Activated CD8-positive, alpha-beta T cell treated with anti-CD3 and anti-CD28 coated beads for 36 hours (primary cell): ENCODE measurements at regions not wholly inside any gene's neighbourhood (a gene's known extent, or its start where the extent isn't known, plus 50 kb on each side); places are given as distances from the start of the nearest gene placed in this dataset.

Source experiments
- ATAC-seq: fragments of 200-7000 bp; cut with Tn5 transposase; one replicate; pipeline ENCODE4 v1.10.0; 2021; ENCODE audit warnings: mild to moderate bottlenecking, moderate library complexity
- CTCF ChIA-PET: fragments of 350-600 bp; sonication (Branson Sonifier 250); formaldehyde crosslinking; loops from one replicate; lab custom pipeline; 2021; ENCODE audit warnings: antibody characterized with exemption; lab: Charles Lee
- POLR2A ChIA-PET: fragments of 350-600 bp; sonication (Branson Sonifier 250); formaldehyde crosslinking; loops from one replicate; lab custom pipeline; 2021; ENCODE audit warnings: antibody characterized with exemption; lab: Charles Lee
- DNase-seq: peaks from one replicate; pipeline ENCODE4 v3.0.0-alpha.2; 2020
- H3K27ac Mint-ChIP-seq: one replicate; pipeline ENCODE4 v1.8.0; 2021; ENCODE audit warnings: mild to moderate bottlenecking, mixed read lengths
- H3K27me3 Mint-ChIP-seq: one replicate; pipeline ENCODE4 v1.8.0; 2021; ENCODE audit warnings: mixed read lengths
- H3K36me3 Mint-ChIP-seq: one replicate; pipeline ENCODE4 v1.8.0; 2021; ENCODE audit warnings: low read depth, mixed read lengths
- H3K4me1 Mint-ChIP-seq: one replicate; pipeline ENCODE4 v1.8.0; 2021; ENCODE audit warnings: low read depth, mixed read lengths
- H3K4me3 Mint-ChIP-seq: one replicate; pipeline ENCODE4 v1.8.0; 2021; ENCODE audit warnings: mild to moderate bottlenecking, moderate library complexity, mixed read lengths
- H3K9me3 Mint-ChIP-seq: one replicate; pipeline ENCODE4 v1.8.0; 2021; ENCODE audit warnings: mixed read lengths
- CTCF ChIP-seq: fragments of 200-600 bp; IDR thresholded peaks from one replicate; pipeline ENCODE4 v1.8.0; 2022; ENCODE audit warnings: antibody characterized with exemption, mild to moderate bottlenecking
- intact Hi-C: fragments of 100-400 bp; cut with micrococcal nuclease; formaldehyde crosslinking; loops from one replicate; pipeline ENCODE4 v1.10.0; 2022

GRCh38 chr3:107308716-107309115 is 68.5 kb upstream of the CCDC54 start:
- TF ChIP-seq CTCF, result no peak
- ChIA-PET CTCF (no interaction called here), POLR2A (no interaction called here)
- no peak for ATAC-seq
- H3K27ac Mint-ChIP-seq, result no peak overlapping the region
- intact Hi-C loops, result no loop called here
- no peak for DNase-seq
- H3K36me3 Mint-ChIP-seq, result no peaks in the 10 kb centered on the region
- H3K4me3 Mint-ChIP-seq, result no peak overlapping the region
- peaks cover 3% of the 10 kb centered on the region for H3K27me3 Mint-ChIP-seq
- H3K4me1 Mint-ChIP-seq, result no peaks in the 10 kb centered on the region
- no peaks in the 10 kb centered on the region for H3K9me3 Mint-ChIP-seq

- no peak for TF ChIP-seq CTCF
- no peak overlapping the region for H3K27ac Mint-ChIP-seq
- ATAC-seq (no peak), DNase-seq (no peak)
- ChIA-PET CTCF (no interaction called here), POLR2A (no interaction called here)
- H3K4me3 Mint-ChIP-seq, result no peak overlapping the region
- no peaks in the 10 kb centered on the region for H3K9me3 Mint-ChIP-seq
- intact Hi-C loops, result no loop called here
- peaks cover 3% of the 10 kb centered on the region for H3K27me3 Mint-ChIP-seq
- no peaks in the 10 kb centered on the region for H3K4me1 Mint-ChIP-seq
- no peaks in the 10 kb centered on the region for H3K36me3 Mint-ChIP-seq
Measured at GRCh38 chr3:107309312-107309711, 67.9 kb upstream of the CCDC54 start.

DNA sequence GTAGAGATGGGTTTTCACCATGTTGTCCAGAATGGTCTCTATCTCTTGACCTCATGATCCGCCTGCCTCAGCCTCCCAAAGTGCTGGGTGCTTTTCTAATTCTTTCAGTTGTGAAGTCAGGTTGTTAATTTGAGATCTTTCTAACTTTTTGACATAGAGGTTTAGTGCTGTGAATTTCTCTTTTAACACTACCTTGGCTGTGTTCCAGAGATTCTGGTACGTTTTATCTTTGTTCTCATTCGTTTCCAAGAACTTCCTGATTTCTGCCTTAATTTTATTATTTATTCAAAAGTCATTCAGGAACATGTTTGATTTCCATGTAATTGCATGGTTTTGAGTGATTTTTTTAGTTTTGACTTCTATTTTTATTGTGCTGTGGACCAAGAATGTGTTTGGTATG is 63.5 kb upstream of the CCDC54 start:
- H3K27ac Mint-ChIP-seq, result no peak overlapping the region
- POLR2A ChIA-PET, result no interaction called here
- ATAC-seq (no peak), DNase-seq (no peak)
- intact Hi-C loops, result no loop called here
- H3K9me3 Mint-ChIP-seq, result no peaks in the 10 kb centered on the region
- H3K36me3 Mint-ChIP-seq, result no peaks in the 10 kb centered on the region
- CTCF ChIA-PET, result interaction anchor here (1.4 kb wide), 1 partner anchor 42 kb away, joined by 5 read pairs; no protein-coding TSS in a partner anchor
- H3K27me3 Mint-ChIP-seq, result peaks cover 12% of the 10 kb centered on the region
- H3K4me1 Mint-ChIP-seq, result no peaks in the 10 kb centered on the region
- no peak for TF ChIP-seq CTCF
- no peak overlapping the region for H3K4me3 Mint-ChIP-seq

- no peak for TF ChIP-seq CTCF
- no peak overlapping the region for H3K27ac Mint-ChIP-seq
- H3K27me3 Mint-ChIP-seq, result peaks cover 12% of the 10 kb centered on the region
- CTCF ChIA-PET, result interaction anchor here (0.7 to 1.4 kb wide), 2 partner anchors 44 to 79 kb away, joined by 3 to 5 read pairs; no protein-coding TSS in a partner anchor
- POLR2A ChIA-PET, result no interaction called here
- no peaks in the 10 kb centered on the region for H3K4me1 Mint-ChIP-seq
- no peaks in the 10 kb centered on the region for H3K36me3 Mint-ChIP-seq
- DNase-seq, result no peak
- no peaks in the 10 kb centered on the region for H3K9me3 Mint-ChIP-seq
- intact Hi-C loops, result no loop called here
- no peak for ATAC-seq
- H3K4me3 Mint-ChIP-seq, result no peak overlapping the region
Measured at GRCh38 chr3:107315141-107315540, 62.1 kb upstream of the CCDC54 start.

DNA sequence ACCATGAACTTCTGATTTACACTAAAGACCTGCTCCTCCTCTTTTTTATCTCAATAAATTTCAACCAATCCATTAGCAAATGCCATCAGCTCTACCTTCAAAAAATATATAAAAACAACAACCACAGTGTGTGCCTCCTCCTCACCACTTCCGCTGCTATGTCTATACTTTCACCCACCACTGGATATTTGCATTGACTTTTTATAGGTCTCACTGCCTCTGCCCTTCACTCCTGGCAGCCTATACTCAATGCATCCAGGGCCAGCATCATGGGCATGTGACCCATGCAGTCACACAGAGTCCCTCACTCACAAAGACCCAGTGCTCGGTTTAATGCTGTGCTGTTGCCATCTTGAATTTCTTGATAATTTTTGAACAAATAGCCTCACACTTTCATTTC is 53.5 kb upstream of the CCDC54 start:
- intact Hi-C loops, result no loop called here
- DNase-seq (no peak), ATAC-seq (no peak)
- no peak overlapping the region for H3K27ac Mint-ChIP-seq
- H3K4me3 Mint-ChIP-seq, result no peak overlapping the region
- POLR2A ChIA-PET, result no interaction called here
- H3K4me1 Mint-ChIP-seq, result no peaks in the 10 kb centered on the region
- H3K36me3 Mint-ChIP-seq, result no peaks in the 10 kb centered on the region
- no peaks in the 10 kb centered on the region for H3K9me3 Mint-ChIP-seq
- CTCF ChIA-PET, result no interaction called here
- H3K27me3 Mint-ChIP-seq, result no peaks in the 10 kb centered on the region
- no peak for TF ChIP-seq CTCF
